ENCODE measurements at regions not wholly inside any gene's neighbourhood (a gene's known extent, or its start where the extent isn't known, plus 50 kb on each side); places are given as distances from the start of the nearest gene placed in this dataset.

DNA sequence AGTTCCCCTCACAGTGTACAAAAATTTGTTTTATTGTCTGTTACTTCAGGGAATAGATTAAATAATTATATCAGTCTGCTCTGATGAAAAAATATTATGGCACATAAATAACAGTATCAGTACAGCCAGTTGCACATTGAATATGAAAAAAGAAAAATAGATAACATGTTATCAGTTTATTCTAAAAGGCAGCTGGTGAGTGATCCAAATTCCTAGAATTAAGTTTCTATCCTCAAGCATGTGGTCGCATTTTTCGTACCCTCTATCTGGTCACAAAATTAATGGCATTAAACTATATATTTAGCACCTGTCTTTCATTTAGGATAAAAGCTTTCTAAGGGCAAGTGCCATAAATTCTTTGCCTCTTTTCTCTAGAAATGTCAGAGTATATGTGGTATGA is 944.8 kb upstream of the PCDH9 start:
- H2AFZ ChIP-seq (ENCODE audit: low read length) = no peak overlapping the region
- DNase-seq = no peak
- TF ChIP-seq, protein P1, sequence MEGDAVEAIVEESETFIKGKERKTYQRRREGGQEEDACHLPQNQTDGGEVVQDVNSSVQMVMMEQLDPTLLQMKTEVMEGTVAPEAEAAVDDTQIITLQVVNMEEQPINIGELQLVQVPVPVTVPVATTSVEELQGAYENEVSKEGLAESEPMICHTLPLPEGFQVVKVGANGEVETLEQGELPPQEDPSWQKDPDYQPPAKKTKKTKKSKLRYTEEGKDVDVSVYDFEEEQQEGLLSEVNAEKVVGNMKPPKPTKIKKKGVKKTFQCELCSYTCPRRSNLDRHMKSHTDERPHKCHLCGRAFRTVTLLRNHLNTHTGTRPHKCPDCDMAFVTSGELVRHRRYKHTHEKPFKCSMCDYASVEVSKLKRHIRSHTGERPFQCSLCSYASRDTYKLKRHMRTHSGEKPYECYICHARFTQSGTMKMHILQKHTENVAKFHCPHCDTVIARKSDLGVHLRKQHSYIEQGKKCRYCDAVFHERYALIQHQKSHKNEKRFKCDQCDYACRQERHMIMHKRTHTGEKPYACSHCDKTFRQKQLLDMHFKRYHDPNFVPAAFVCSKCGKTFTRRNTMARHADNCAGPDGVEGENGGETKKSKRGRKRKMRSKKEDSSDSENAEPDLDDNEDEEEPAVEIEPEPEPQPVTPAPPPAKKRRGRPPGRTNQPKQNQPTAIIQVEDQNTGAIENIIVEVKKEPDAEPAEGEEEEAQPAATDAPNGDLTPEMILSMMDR (IDR thresholded peaks at IDR 0.05; ENCODE audit: low read length) = no peak

DNA sequence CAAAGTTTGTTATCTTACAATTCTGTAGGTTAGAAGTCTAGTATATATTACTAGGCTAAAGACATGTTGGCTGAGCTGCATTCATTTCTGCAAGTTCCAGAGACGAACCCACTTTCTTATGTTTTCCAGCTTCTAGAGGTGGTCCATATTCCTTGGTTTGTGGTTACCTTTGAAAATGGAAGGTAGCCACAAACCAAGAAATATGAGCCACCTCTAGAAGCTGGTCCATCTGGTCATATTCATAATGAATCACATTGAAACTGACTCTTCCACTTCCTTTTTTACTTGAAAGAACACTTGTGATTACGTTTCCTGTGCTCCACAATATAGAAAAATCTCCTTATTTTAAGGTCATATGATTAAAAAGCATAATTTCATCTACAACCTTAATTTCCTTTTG is 943.0 kb upstream of the PCDH9 start:
- Histone ChIP-seq H3K79me2 (ENCODE audit: low read length) (no peaks in the 10 kb centered on the region), H3K4me2 (ENCODE audit: low read depth, low read length) (no peak overlapping the region), H3K27me3 (replicated peaks; ENCODE audit: insufficient read depth, low read length) (no peaks in the 10 kb centered on the region), H2AFZ (ENCODE audit: low read length) (no peak overlapping the region), H3K27ac (ENCODE audit: low read length) (no peak overlapping the region), H3K36me3 (replicated peaks; ENCODE audit: insufficient read depth, low read length) (no peaks in the 10 kb centered on the region), H3K9me2 (replicated peaks; ENCODE audit: insufficient read depth, low read length) (no peaks in the 10 kb centered on the region), H3K4me1 (ENCODE audit: low read length) (no peaks in the 10 kb centered on the region), H4K20me1 (ENCODE audit: insufficient read depth, low read length) (no peaks in the 10 kb centered on the region), H3K4me3 (ENCODE audit: low read length) (no peak overlapping the region), H3K9me3 (replicated peaks; ENCODE audit: insufficient read depth, low read length) (no peaks in the 10 kb centered on the region), H3K9ac (ENCODE audit: low read length) (no peak overlapping the region), H3F3A (ENCODE audit: insufficient read depth, low read length) (no peaks in the 10 kb centered on the region)
- DNase-seq = no peak
- TF ChIP-seq EZH2 (optimal IDR thresholded peaks at IDR 0.05; ENCODE audit: low read depth, low read length) (no peak), EZH2phosphoT487 (IDR thresholded peaks at IDR 0.05; ENCODE audit: low read length) (no peak)

More for the DNA sequence above, 944.8 kb upstream of the PCDH9 start:
- Histone ChIP-seq H3F3A (ENCODE audit: insufficient read depth, low read length) (no peaks in the 10 kb centered on the region), H3K79me2 (ENCODE audit: low read length) (no peaks in the 10 kb centered on the region), H3K4me2 (ENCODE audit: low read depth, low read length) (no peak overlapping the region), H3K9me2 (replicated peaks; ENCODE audit: insufficient read depth, low read length) (no peaks in the 10 kb centered on the region), H3K4me3 (ENCODE audit: low read length) (no peak overlapping the region), H3K9me3 (replicated peaks; ENCODE audit: insufficient read depth, low read length) (no peaks in the 10 kb centered on the region), H3K4me1 (ENCODE audit: low read length) (no peaks in the 10 kb centered on the region), H3K36me3 (replicated peaks; ENCODE audit: insufficient read depth, low read length) (no peaks in the 10 kb centered on the region), H3K9ac (ENCODE audit: low read length) (no peak overlapping the region), H4K20me1 (ENCODE audit: insufficient read depth, low read length) (no peaks in the 10 kb centered on the region), H3K27ac (ENCODE audit: low read length) (no peak overlapping the region), H3K27me3 (replicated peaks; ENCODE audit: insufficient read depth, low read length) (no peaks in the 10 kb centered on the region)

DNA sequence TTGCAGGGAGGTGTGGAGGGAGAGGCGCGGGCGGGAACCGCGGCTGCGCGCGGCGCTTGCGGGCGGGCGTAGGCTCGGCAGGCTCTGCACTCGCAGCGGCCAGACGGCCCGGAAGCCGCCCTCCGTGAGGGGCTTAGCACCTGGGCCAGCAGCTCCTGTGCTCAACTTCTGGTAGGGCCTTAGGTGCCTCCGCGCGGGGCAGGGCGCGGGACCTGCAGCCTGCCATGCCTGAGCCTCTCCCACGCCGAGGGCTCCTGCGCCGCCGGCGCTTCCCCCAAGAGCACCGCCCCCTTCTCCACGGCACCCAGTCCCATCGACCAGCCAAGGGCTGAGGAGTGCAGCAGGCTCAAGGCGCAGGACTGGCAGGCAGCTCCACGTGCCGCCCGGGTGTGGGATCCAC is 940.8 kb upstream of the PCDH9 start:
- no peak for DNase-seq
- Histone ChIP-seq H4K20me1 (ENCODE audit: insufficient read depth, low read length) (no peaks in the 10 kb centered on the region), H3K9me2 (replicated peaks; ENCODE audit: insufficient read depth, low read length) (no peaks in the 10 kb centered on the region), H3K27me3 (replicated peaks; ENCODE audit: insufficient read depth, low read length) (no peaks in the 10 kb centered on the region), H3K4me3 (ENCODE audit: low read length) (no peak overlapping the region), H3F3A (ENCODE audit: insufficient read depth, low read length) (no peaks in the 10 kb centered on the region), H2AFZ (ENCODE audit: low read length) (no peak overlapping the region), H3K9ac (ENCODE audit: low read length) (no peak overlapping the region), H3K79me2 (ENCODE audit: low read length) (no peaks in the 10 kb centered on the region), H3K4me1 (ENCODE audit: low read length) (no peaks in the 10 kb centered on the region), H3K4me2 (ENCODE audit: low read depth, low read length) (no peak overlapping the region), H3K9me3 (replicated peaks; ENCODE audit: insufficient read depth, low read length) (no peaks in the 10 kb centered on the region), H3K27ac (ENCODE audit: low read length) (no peak overlapping the region), H3K36me3 (replicated peaks; ENCODE audit: insufficient read depth, low read length) (no peaks in the 10 kb centered on the region)
- TF ChIP-seq, protein P1 (IDR thresholded peaks at IDR 0.05; ENCODE audit: low read length) = no peak
- TF ChIP-seq EZH2 (optimal IDR thresholded peaks at IDR 0.05; ENCODE audit: low read depth, low read length) = no peak
- TF ChIP-seq EZH2phosphoT487 (IDR thresholded peaks at IDR 0.05; ENCODE audit: low read length) = no peak

DNA sequence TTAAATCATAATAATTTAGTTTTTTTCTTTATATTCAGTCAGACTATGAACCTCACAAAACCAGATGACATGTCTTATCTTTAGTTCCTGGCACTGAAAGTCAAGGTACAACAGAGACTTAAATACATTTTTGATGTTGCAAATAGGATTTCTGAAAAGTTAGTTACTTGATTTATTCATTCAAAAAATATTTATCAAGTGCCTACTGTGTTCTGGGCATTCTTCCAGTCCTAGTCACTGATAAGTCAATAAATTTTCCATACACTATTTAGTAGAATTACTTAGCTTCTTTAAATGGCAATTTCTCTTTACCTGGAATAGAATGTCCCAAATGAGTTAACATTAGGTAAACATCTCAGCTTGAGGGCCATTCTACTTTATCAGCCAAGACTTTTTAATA is 938.3 kb upstream of the PCDH9 start:
- no peaks in the 10 kb centered on the region for H3F3A ChIP-seq (ENCODE audit: insufficient read depth, low read length)
- H3K4me2 ChIP-seq (ENCODE audit: low read depth, low read length) = no peak overlapping the region
- no peak for DNase-seq
- no peak overlapping the region for H3K27ac ChIP-seq (ENCODE audit: low read length)
- H3K9me2 ChIP-seq (replicated peaks; ENCODE audit: insufficient read depth, low read length) = no peaks in the 10 kb centered on the region
- no peak overlapping the region for H3K9ac ChIP-seq (ENCODE audit: low read length)
- H3K9me3 ChIP-seq (replicated peaks; ENCODE audit: insufficient read depth, low read length) = no peaks in the 10 kb centered on the region
- no peak overlapping the region for H3K4me3 ChIP-seq (ENCODE audit: low read length)
- TF ChIP-seq EZH2phosphoT487 (IDR thresholded peaks at IDR 0.05; ENCODE audit: low read length) (no peak), EZH2 (optimal IDR thresholded peaks at IDR 0.05; ENCODE audit: low read depth, low read length) (no peak)
- TF ChIP-seq, protein P1 (IDR thresholded peaks at IDR 0.05; ENCODE audit: low read length) = no peak
- H2AFZ ChIP-seq (ENCODE audit: low read length) = no peak overlapping the region
- H4K20me1 ChIP-seq (ENCODE audit: insufficient read depth, low read length) = no peaks in the 10 kb centered on the region
- no peaks in the 10 kb centered on the region for H3K36me3 ChIP-seq (replicated peaks; ENCODE audit: insufficient read depth, low read length)
- H3K27me3 ChIP-seq (replicated peaks; ENCODE audit: insufficient read depth, low read length) = no peaks in the 10 kb centered on the region
- H3K79me2 ChIP-seq (ENCODE audit: low read length) = no peaks in the 10 kb centered on the region
- H3K4me1 ChIP-seq (ENCODE audit: low read length) = no peaks in the 10 kb centered on the region
